H1 (cell line): ENCODE measurements at regions not wholly inside any gene's neighbourhood (a gene's known extent, or its start where the extent isn't known, plus 50 kb on each side); places are given as distances from the start of the nearest gene placed in this dataset.

Source experiments
- ASH2L ChIP-seq: fragments of 200-600, 300-600 bp; sonication (generic); IDR thresholded peaks from one replicate; pipeline ENCODE4 v1.7.1; 2017; ENCODE audit warnings: low read length
- CHD2 ChIP-seq: IDR thresholded peaks from 2 replicates; pipeline ENCODE4 v1.6.1; 2012; ENCODE audit warnings: low read length, improper control_type of control experiment
- CTBP2 ChIP-seq: IDR thresholded peaks from 2 replicates; pipeline ENCODE4 v1.7.0; 2011; ENCODE audit warnings: borderline replicate concordance, mild to moderate bottlenecking, moderate library complexity, mixed read lengths, low read length; ENCODE audit not compliant: insufficient read depth, insufficient read length
- NRF1 ChIP-seq: IDR thresholded peaks from 2 replicates; pipeline ENCODE4 v1.6.1; 2011; ENCODE audit warnings: mild to moderate bottlenecking, low read depth, low read length, improper control_type of control experiment
- PHF8 ChIP-seq: fragments of 200-600 bp; sonication (generic); conservative IDR thresholded peaks from 2 replicates; pipeline ENCODE4 v1.7.1; 2012; ENCODE audit warnings: low read depth, mild to moderate bottlenecking, inconsistent platforms, low read length, moderate library complexity
- SIN3A ChIP-seq, 2 experiments: IDR thresholded peaks in 1 of 2; conservative IDR thresholded peaks in 1 of 2; 2 replicates each; pipeline ENCODE4 v1.6.1; 2011 to 2012; ENCODE audit warnings: low read length in 2 of 2, improper control_type of control experiment in 1 of 2, low read depth in 1 of 2, mild to moderate bottlenecking in 1 of 2
- SIRT6 ChIP-seq: IDR thresholded peaks from one replicate; pipeline ENCODE4 v1.7.1; 2012; ENCODE audit warnings: low read length, inconsistent platforms
- ZNF274 ChIP-seq: IDR thresholded peaks from 2 replicates; pipeline ENCODE4 v1.7.0; 2012; ENCODE audit warnings: low read length, borderline replicate concordance; ENCODE audit errors: extremely low read depth
- TF ChIP-seq, protein P1 (sequence below): fragments of 300-600 bp; sonication (generic); IDR thresholded peaks from 2 replicates; pipeline ENCODE4 v1.7.1; 2012; ENCODE audit warnings: low read length, moderate library complexity, mild to moderate bottlenecking, inconsistent platforms; ENCODE audit not compliant: insufficient replicate concordance
- TF ChIP-seq, protein P2 (sequence below): IDR thresholded peaks from 2 replicates; pipeline ENCODE4 v1.6.1; 2011; ENCODE audit warnings: low read length, improper control_type of control experiment

DNA sequence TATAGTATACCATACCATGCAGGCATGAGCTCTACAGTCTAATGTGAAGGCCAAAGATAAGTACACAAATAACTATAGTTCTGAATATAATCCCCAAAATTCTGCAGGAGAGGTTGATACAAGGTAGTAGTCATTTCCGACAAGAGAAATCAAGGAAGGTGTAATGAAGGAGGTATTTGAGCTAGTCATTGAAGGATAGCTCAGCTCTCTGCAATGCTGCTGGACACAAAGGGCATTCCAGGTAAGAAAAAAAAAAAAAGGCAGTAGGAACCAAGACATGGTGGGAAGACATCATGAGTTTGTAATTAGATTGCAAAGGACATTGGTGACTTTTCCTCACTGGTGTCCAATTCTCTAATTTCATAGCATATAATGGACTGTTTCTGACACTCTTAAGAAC, 285.3 kb downstream of the AHR start (continued):
- TF ChIP-seq, protein P1, sequence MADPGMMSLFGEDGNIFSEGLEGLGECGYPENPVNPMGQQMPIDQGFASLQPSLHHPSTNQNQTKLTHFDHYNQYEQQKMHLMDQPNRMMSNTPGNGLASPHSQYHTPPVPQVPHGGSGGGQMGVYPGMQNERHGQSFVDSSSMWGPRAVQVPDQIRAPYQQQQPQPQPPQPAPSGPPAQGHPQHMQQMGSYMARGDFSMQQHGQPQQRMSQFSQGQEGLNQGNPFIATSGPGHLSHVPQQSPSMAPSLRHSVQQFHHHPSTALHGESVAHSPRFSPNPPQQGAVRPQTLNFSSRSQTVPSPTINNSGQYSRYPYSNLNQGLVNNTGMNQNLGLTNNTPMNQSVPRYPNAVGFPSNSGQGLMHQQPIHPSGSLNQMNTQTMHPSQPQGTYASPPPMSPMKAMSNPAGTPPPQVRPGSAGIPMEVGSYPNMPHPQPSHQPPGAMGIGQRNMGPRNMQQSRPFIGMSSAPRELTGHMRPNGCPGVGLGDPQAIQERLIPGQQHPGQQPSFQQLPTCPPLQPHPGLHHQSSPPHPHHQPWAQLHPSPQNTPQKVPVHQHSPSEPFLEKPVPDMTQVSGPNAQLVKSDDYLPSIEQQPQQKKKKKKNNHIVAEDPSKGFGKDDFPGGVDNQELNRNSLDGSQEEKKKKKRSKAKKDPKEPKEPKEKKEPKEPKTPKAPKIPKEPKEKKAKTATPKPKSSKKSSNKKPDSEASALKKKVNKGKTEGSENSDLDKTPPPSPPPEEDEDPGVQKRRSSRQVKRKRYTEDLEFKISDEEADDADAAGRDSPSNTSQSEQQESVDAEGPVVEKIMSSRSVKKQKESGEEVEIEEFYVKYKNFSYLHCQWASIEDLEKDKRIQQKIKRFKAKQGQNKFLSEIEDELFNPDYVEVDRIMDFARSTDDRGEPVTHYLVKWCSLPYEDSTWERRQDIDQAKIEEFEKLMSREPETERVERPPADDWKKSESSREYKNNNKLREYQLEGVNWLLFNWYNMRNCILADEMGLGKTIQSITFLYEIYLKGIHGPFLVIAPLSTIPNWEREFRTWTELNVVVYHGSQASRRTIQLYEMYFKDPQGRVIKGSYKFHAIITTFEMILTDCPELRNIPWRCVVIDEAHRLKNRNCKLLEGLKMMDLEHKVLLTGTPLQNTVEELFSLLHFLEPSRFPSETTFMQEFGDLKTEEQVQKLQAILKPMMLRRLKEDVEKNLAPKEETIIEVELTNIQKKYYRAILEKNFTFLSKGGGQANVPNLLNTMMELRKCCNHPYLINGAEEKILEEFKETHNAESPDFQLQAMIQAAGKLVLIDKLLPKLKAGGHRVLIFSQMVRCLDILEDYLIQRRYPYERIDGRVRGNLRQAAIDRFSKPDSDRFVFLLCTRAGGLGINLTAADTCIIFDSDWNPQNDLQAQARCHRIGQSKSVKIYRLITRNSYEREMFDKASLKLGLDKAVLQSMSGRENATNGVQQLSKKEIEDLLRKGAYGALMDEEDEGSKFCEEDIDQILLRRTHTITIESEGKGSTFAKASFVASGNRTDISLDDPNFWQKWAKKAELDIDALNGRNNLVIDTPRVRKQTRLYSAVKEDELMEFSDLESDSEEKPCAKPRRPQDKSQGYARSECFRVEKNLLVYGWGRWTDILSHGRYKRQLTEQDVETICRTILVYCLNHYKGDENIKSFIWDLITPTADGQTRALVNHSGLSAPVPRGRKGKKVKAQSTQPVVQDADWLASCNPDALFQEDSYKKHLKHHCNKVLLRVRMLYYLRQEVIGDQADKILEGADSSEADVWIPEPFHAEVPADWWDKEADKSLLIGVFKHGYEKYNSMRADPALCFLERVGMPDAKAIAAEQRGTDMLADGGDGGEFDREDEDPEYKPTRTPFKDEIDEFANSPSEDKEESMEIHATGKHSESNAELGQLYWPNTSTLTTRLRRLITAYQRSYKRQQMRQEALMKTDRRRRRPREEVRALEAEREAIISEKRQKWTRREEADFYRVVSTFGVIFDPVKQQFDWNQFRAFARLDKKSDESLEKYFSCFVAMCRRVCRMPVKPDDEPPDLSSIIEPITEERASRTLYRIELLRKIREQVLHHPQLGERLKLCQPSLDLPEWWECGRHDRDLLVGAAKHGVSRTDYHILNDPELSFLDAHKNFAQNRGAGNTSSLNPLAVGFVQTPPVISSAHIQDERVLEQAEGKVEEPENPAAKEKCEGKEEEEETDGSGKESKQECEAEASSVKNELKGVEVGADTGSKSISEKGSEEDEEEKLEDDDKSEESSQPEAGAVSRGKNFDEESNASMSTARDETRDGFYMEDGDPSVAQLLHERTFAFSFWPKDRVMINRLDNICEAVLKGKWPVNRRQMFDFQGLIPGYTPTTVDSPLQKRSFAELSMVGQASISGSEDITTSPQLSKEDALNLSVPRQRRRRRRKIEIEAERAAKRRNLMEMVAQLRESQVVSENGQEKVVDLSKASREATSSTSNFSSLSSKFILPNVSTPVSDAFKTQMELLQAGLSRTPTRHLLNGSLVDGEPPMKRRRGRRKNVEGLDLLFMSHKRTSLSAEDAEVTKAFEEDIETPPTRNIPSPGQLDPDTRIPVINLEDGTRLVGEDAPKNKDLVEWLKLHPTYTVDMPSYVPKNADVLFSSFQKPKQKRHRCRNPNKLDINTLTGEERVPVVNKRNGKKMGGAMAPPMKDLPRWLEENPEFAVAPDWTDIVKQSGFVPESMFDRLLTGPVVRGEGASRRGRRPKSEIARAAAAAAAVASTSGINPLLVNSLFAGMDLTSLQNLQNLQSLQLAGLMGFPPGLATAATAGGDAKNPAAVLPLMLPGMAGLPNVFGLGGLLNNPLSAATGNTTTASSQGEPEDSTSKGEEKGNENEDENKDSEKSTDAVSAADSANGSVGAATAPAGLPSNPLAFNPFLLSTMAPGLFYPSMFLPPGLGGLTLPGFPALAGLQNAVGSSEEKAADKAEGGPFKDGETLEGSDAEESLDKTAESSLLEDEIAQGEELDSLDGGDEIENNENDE: no peak
- TF ChIP-seq PHF8 (no peak), SIRT6 (no peak), SIN3A (conservative IDR thresholded peaks at IDR 0.05 in 1 of 2, IDR thresholded peaks at IDR 0.05 in 1 of 2; ENCODE audit: low read depth in 1 of 2, low read length in 2 of 2) (no peak), NRF1 (no peak), ZNF274 (no peak), CHD2 (no peak), ASH2L (no peak), CTBP2 (no peak)
- TF ChIP-seq, protein P2, sequence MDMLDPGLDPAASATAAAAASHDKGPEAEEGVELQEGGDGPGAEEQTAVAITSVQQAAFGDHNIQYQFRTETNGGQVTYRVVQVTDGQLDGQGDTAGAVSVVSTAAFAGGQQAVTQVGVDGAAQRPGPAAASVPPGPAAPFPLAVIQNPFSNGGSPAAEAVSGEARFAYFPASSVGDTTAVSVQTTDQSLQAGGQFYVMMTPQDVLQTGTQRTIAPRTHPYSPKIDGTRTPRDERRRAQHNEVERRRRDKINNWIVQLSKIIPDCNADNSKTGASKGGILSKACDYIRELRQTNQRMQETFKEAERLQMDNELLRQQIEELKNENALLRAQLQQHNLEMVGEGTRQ: no peak
- TF ChIP-seq, all 59 proteins: peak for 0
